AG09309 (cell line): ENCODE measurements at regions not wholly inside any gene's neighbourhood (a gene's known extent, or its start where the extent isn't known, plus 50 kb on each side); places are given as distances from the start of the nearest gene placed in this dataset.

Source experiments
- DNase-seq: peaks from one replicate; pipeline ENCODE4 v3.0.0-alpha.2; 2010; ENCODE audit warnings: low read depth
- H3K4me3 ChIP-seq: 2 replicates; pipeline ENCODE4 v1.5.1; 2011; ENCODE audit warnings: mild to moderate bottlenecking, low read depth, low read length, moderate library complexity; ENCODE audit not compliant: control insufficient read depth
- CTCF ChIP-seq: IDR thresholded peaks from 2 replicates; pipeline ENCODE4 v1.5.1; 2011; ENCODE audit warnings: mild to moderate bottlenecking, low read depth, low read length, inconsistent platforms; ENCODE audit not compliant: insufficient read depth, control insufficient read depth; ENCODE audit errors: missing control alignments

DNA sequence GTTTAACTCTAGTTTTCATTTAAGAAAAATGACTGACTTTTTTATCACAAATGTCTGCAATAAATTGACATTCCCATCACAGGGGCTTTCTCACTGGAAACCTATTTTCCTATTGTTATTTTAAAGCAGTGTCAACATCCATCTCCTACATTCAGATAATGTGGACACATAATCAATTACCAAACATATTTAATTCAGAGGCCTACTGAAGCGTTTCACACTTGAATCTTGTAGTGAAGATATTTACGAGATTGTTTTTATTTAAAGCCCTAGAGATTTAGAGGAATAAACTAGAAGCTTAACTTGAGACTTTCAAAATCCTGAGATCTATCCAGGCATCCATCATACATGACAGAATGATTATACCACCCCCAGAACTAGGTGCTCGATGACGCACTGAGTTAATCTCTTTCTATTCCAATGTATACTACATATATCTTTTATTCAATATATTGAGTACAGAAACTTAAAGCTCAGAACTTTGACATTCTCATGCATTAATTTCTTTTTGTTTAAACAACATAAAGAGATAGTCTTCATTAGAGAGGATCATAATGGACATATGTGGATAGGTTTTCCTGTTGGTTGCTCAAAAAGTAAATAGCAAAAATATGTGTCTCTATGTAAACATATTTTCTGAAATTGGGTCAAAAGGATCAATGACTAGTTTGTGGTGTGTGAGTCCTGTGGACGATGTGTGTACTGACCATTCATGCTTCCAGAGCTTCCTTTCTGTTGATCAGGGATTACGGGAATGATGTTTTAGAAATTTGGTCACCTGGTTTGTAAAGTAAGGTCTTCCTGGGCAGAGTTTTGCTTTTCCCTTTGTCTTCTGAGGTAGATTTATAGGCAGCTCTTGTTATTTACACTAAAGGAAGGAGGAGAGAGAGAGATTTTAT, 171.5 kb upstream of the HMCN1 start:
- no peak for TF ChIP-seq CTCF
- no peak overlapping the region for H3K4me3 ChIP-seq

DNA sequence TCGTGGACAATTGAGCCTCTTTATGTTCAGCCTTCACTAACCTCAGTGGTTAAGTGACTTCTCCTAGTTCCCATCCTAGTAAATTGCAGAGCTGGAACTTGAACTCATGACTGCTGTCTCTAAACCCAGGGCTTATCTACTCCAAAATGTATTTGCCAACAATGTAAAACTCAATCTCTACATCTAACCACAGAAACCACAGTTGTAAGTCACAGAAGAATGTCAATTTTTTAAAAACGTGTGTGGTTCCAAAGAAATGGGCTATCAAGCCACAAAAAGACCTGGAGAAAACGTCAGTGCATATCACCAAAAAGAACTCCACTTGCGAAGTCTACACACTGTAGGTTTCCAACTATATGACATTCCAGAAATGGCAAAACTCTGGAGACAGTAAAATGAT, 172.6 kb upstream of the HMCN1 start:
- peak; percentile 44 for DNase-seq
- no peak overlapping the region for H3K4me3 ChIP-seq
- no peak for TF ChIP-seq CTCF

More for the DNA sequence above, 171.5 kb upstream of the HMCN1 start:
- DNase-seq, result no peak

- no peak for TF ChIP-seq CTCF
- no peak for DNase-seq
- H3K4me3 ChIP-seq, result no peak overlapping the region
Observed at GRCh38 chr1:185560760-185561159, 173.4 kb upstream of the HMCN1 start.

GRCh38 chr1:185559684-185560331, 174.4 kb upstream of the HMCN1 start:
- DNase-seq, result peak; percentile 33
- H3K4me3 ChIP-seq, result no peak overlapping the region
- TF ChIP-seq CTCF, result peak; percentile 71

GRCh38 chr1:185559151-185559550, 175.0 kb upstream of the HMCN1 start:
- TF ChIP-seq CTCF, result no peak
- H3K4me3 ChIP-seq, result no peak overlapping the region

GRCh38 chr1:185556561-185556960, 177.6 kb upstream of the HMCN1 start:
- DNase-seq, result no peak
- no peak overlapping the region for H3K4me3 ChIP-seq
- no peak for TF ChIP-seq CTCF

More at GRCh38 chr1:185559151-185559550, 175.0 kb upstream of the HMCN1 start:
- no peak for DNase-seq
